K562 (cell line): ENCODE measurements at regions not wholly inside any gene's neighbourhood (a gene's known extent, or its start where the extent isn't known, plus 50 kb on each side); places are given as distances from the start of the nearest gene placed in this dataset.

ENCODE experiments used
- ARHGAP35 ChIP-seq: fragments of 450-650 bp; IDR thresholded peaks from 2 replicates; pipeline ENCODE4 v1.6.1; 2018; ENCODE audit not compliant: partially characterized antibody
- BRD4 ChIP-seq: fragments of 200-600 bp; sonication (generic); IDR thresholded peaks from 2 replicates; pipeline ENCODE4 v1.6.1; 2017; ENCODE audit warnings: inconsistent platforms
- BRF1 ChIP-seq: IDR thresholded peaks from 3 replicates; pipeline ENCODE4 v1.6.1; 2011; ENCODE audit warnings: borderline replicate concordance, mild to moderate bottlenecking; ENCODE audit not compliant: insufficient read length; ENCODE audit errors: extremely low read depth
- DLX4 ChIP-seq: fragments of 250-450 bp; sonication (Bioruptor Pico); IDR thresholded peaks from 2 replicates; pipeline ENCODE4 v1.6.1; 2021; ENCODE audit warnings: mild to moderate bottlenecking
- ESRRB ChIP-seq: fragments of 250-450 bp; sonication (Bioruptor Pico); IDR thresholded peaks from 2 replicates; pipeline ENCODE4 v1.5.0; 2020; ENCODE audit warnings: mild to moderate bottlenecking, moderate library complexity, borderline replicate concordance
- ETV6 ChIP-seq, 3 experiments: fragments of 150-350 bp in 1 of 3; sonication (generic) in 1 of 3; formaldehyde crosslinking in 1 of 3; IDR thresholded peaks; 2 replicates each; pipeline versions ENCODE4 v1.6.1 to v1.8.0; 2014 to 2022; ENCODE audit warnings: borderline replicate concordance in 2 of 3, low read depth in 2 of 3, antibody characterized with exemption in 1 of 3, low read length in 1 of 3, mild to moderate bottlenecking in 1 of 3, missing genetic modification reagents in 1 of 3
- EWSR1 ChIP-seq: fragments of 450-650 bp; IDR thresholded peaks from 2 replicates; pipeline ENCODE4 v1.6.1; 2018; ENCODE audit warnings: borderline replicate concordance, mild to moderate bottlenecking, low read depth, moderate library complexity; ENCODE audit not compliant: partially characterized antibody
- FOXK2 ChIP-seq, 2 experiments: fragments of 450-650 bp; IDR thresholded peaks in 1 of 2; conservative IDR thresholded peaks in 1 of 2; 2 replicates each; pipeline ENCODE4 v1.6.1; 2016; ENCODE audit warnings: low read depth in 2 of 2, mild to moderate bottlenecking in 1 of 2
- FUS ChIP-seq: fragments of 200-400 bp; formaldehyde crosslinking; optimal IDR thresholded peaks from 2 replicates; pipeline ENCODE3; 2017; ENCODE audit warnings: low read depth, low read length
- GTF2F1 ChIP-seq: IDR thresholded peaks from 2 replicates; pipeline ENCODE4 v1.6.1; 2011; ENCODE audit warnings: low read depth, low read length, improper control_type of control experiment
- HMG20A ChIP-seq: fragments of 450-650 bp; formaldehyde crosslinking; conservative IDR thresholded peaks from 2 replicates; pipeline ENCODE4 v1.4.0; 2020; ENCODE audit warnings: mild to moderate bottlenecking, mixed read lengths
- HOXB6 ChIP-seq: fragments of 250-450 bp; sonication (Bioruptor Pico); IDR thresholded peaks from 2 replicates; pipeline ENCODE4 v1.5.1; 2022; ENCODE audit warnings: mild to moderate bottlenecking, borderline replicate concordance
- KLF10 ChIP-seq: fragments of 250-450 bp; sonication (Bioruptor Pico); IDR thresholded peaks from 2 replicates; pipeline ENCODE4 v1.6.1; 2021; ENCODE audit warnings: matching md5 sums
- LEF1 ChIP-seq: fragments of 450-650 bp; IDR thresholded peaks from 2 replicates; pipeline ENCODE4 v1.6.1; 2016; ENCODE audit warnings: mild to moderate bottlenecking
- MLX ChIP-seq, 2 experiments: fragments of 450-650 bp in 1 of 2; sonication (generic) in 1 of 2; formaldehyde crosslinking; conservative IDR thresholded peaks; 2 replicates each; pipeline versions ENCODE4 v1.4.0 to v1.8.1; 2020 to 2022; ENCODE audit warnings: mild to moderate bottlenecking in 1 of 2, missing genetic modification reagents in 1 of 2
- MTA1 ChIP-seq: fragments of 450-650 bp; IDR thresholded peaks from 2 replicates; pipeline ENCODE4 v1.6.1; 2017; ENCODE audit warnings: borderline replicate concordance
- NELFE ChIP-seq: IDR thresholded peaks from 2 replicates; pipeline ENCODE4 v1.6.1; 2011; ENCODE audit warnings: mild to moderate bottlenecking; ENCODE audit not compliant: insufficient read depth, insufficient read length
- NFE2 ChIP-seq: IDR thresholded peaks from 2 replicates; pipeline ENCODE4 v1.6.1; 2014; ENCODE audit warnings: antibody characterized with exemption, low read depth
- NFIC ChIP-seq: fragments of 450-650 bp; IDR thresholded peaks from 2 replicates; pipeline ENCODE4 v1.6.1; 2017; ENCODE audit warnings: mild to moderate bottlenecking, inconsistent platforms
- PKNOX1 ChIP-seq: fragments of 450-650 bp; IDR thresholded peaks from 2 replicates; pipeline ENCODE4 v1.6.1; 2016
- SMARCA5 ChIP-seq: fragments of 450-650 bp; IDR thresholded peaks from 2 replicates; pipeline ENCODE4 v1.6.1; 2016
- TEAD4 ChIP-seq, 2 experiments: sonication (generic) in 1 of 2; formaldehyde crosslinking in 1 of 2; IDR thresholded peaks; 2 replicates each; pipeline versions ENCODE4 v1.6.1 to v1.8.0; 2012 to 2022; ENCODE audit warnings: borderline replicate concordance in 1 of 2, inconsistent platforms in 1 of 2, low read length in 1 of 2, mild to moderate bottlenecking in 1 of 2, missing genetic modification reagents in 1 of 2
- TRIM25 ChIP-seq: fragments of 450-650 bp; IDR thresholded peaks from 2 replicates; pipeline ENCODE4 v1.7.0; 2016; ENCODE audit warnings: borderline replicate concordance
- TRIM28 ChIP-seq: fragments of 450-650 bp; IDR thresholded peaks from 2 replicates; pipeline ENCODE4 v1.6.1; 2017
- ZC3H4 ChIP-seq: sonication (generic); formaldehyde crosslinking; IDR thresholded peaks from 2 replicates; pipeline ENCODE4 v1.9.0; 2021; ENCODE audit warnings: missing genetic modification reagents, borderline replicate concordance
- ZFP1 ChIP-seq: fragments of 450-650 bp; formaldehyde crosslinking; IDR thresholded peaks from 2 replicates; pipeline ENCODE4 v1.4.0; 2020; ENCODE audit warnings: mild to moderate bottlenecking, mixed read lengths
- ZNF408 ChIP-seq: fragments of 250-450 bp; sonication (Bioruptor Pico); IDR thresholded peaks from 2 replicates; pipeline ENCODE4 v1.4.0; 2020; ENCODE audit warnings: low read depth, mild to moderate bottlenecking, moderate library complexity
- ZNF766 ChIP-seq: fragments of 200-800 bp; sonication (Bioruptor generic); conservative IDR thresholded peaks from 2 replicates; pipeline ENCODE4 v1.6.1; 2016; ENCODE audit warnings: missing genetic modification characterization, missing compliant biosample characterization

- TF ChIP-seq EWSR1 (no peak), TRIM25 (no peak), ZFP1 (CRISPR knock-in tag) (no peak), DLX4 (no peak), NFE2 (no peak), HMG20A (no peak), NELFE (no peak), ESRRB (CRISPR knock-in tag) (no peak), ETV6 (IDR thresholded peaks at IDR 0.05; ENCODE audit: borderline replicate concordance in 1 of 2, low read depth in 2 of 2, low read length in 1 of 2) (no peak), ETV6 (CRISPR knock-in tag; IDR thresholded peaks at IDR 0.05; ENCODE audit: borderline replicate concordance) (no peak), MLX (CRISPR knock-in tag; conservative IDR thresholded peaks at IDR 0.05) (no peak), FOXK2 (conservative IDR thresholded peaks at IDR 0.05 in 1 of 2, IDR thresholded peaks at IDR 0.05 in 1 of 2; ENCODE audit: low read depth in 2 of 2) (0 out of 4 replicates have a peak, but pooled peaks of 1 of the 2 experiments have one; percentile 25), BRD4 (no peak), KLF10 (no peak), BRF1 (no peak), FUS (no peak), NFIC (no peak), GTF2F1 (no peak), ZNF766 (CRISPR knock-in tag) (no peak), LEF1 (no peak), SMARCA5 (no peak), TEAD4 (IDR thresholded peaks at IDR 0.05; ENCODE audit: low read length) (peak; percentile 47), TEAD4 (CRISPR knock-in tag; IDR thresholded peaks at IDR 0.05; ENCODE audit: borderline replicate concordance) (no peak), MTA1 (no peak), ZNF408 (CRISPR knock-in tag) (no peak), HOXB6 (no peak), TRIM28 (no peak), ZC3H4 (CRISPR knock-in tag) (no peak), ARHGAP35 (no peak), PKNOX1 (peak; percentile 46; the same call in 1 of the 2 replicates)
Observed at GRCh38 chr11:91625495-91625894, 599.1 kb upstream of the FAT3 start (continued).
